CD1c-positive myeloid dendritic cell (primary cell): ENCODE measurements at regions not wholly inside any gene's neighbourhood (a gene's known extent, or its start where the extent isn't known, plus 50 kb on each side); places are given as distances from the start of the nearest gene placed in this dataset.

Source experiments
- DNase-seq: peaks from one replicate; pipeline ENCODE4 v3.0.0-alpha.2; 2016; ENCODE audit errors: extremely low spot score

GRCh38 chr3:72307438-72308115 lies 522.6 kb upstream of the PROK2 start:
- no peak for DNase-seq

GRCh38 chr3:72306800-72307341 lies 521.9 kb upstream of the PROK2 start:
- no peak for DNase-seq

- no peak for DNase-seq
These were observed 519.0 kb upstream of the PROK2 start for GRCh38 chr3:72303926-72304325.

- DNase-seq: no peak
These were observed 516.8 kb upstream of the PROK2 start for GRCh38 chr3:72301779-72302178.

- no peak for DNase-seq
These were observed 515.7 kb upstream of the PROK2 start for GRCh38 chr3:72300621-72301020.

GRCh38 chr3:72299823-72300222 lies 514.9 kb upstream of the PROK2 start:
- DNase-seq: peak; percentile 41

- DNase-seq: peak; percentile 55
These were observed 514.4 kb upstream of the PROK2 start for GRCh38 chr3:72299321-72299802.

GRCh38 chr3:72298201-72299152 lies 513.5 kb upstream of the PROK2 start:
- no peak for DNase-seq

GRCh38 chr3:72297481-72297880 lies 512.5 kb upstream of the PROK2 start:
- DNase-seq: no peak

GRCh38 chr3:72296477-72297111 lies 511.6 kb upstream of the PROK2 start:
- no peak for DNase-seq

GRCh38 chr3:72295962-72296450 lies 511.1 kb upstream of the PROK2 start:
- DNase-seq: no peak

- no peak for DNase-seq
These were observed 510.5 kb upstream of the PROK2 start for GRCh38 chr3:72295276-72295961.

GRCh38 chr3:72290859-72291638 lies 506.1 kb upstream of the PROK2 start:
- no peak for DNase-seq

GRCh38 chr3:72289692-72290071 lies 504.7 kb upstream of the PROK2 start:
- no peak for DNase-seq

- peak; percentile 46 for DNase-seq
These were observed 504.2 kb upstream of the PROK2 start for GRCh38 chr3:72288955-72289691.

GRCh38 chr3:72287956-72288355 lies 503.0 kb upstream of the PROK2 start:
- DNase-seq: no peak

- DNase-seq: no peak
These were observed 500.6 kb upstream of the PROK2 start for GRCh38 chr3:72285502-72285901.

GRCh38 chr3:72284471-72284870 lies 499.5 kb upstream of the PROK2 start:
- DNase-seq: no peak

- no peak for DNase-seq
These were observed 498.0 kb upstream of the PROK2 start for GRCh38 chr3:72282918-72283317.

- DNase-seq: no peak
These were observed 496.6 kb upstream of the PROK2 start for GRCh38 chr3:72281551-72281950.
